HS-27A (cell line): ENCODE measurements at regions not wholly inside any gene's neighbourhood (a gene's known extent, or its start where the extent isn't known, plus 50 kb on each side); places are given as distances from the start of the nearest gene placed in this dataset.
"Not testable (repeated sequence)": the region's sequence is repeated elsewhere in the genome, so short reads cannot be mapped to it uniquely, and the experiment has no call there.

Experiments used
- DNase-seq: peaks from one replicate; pipeline ENCODE4 v3.0.0-alpha.2; 2012; ENCODE audit warnings: low read depth, missing footprints

DNA sequence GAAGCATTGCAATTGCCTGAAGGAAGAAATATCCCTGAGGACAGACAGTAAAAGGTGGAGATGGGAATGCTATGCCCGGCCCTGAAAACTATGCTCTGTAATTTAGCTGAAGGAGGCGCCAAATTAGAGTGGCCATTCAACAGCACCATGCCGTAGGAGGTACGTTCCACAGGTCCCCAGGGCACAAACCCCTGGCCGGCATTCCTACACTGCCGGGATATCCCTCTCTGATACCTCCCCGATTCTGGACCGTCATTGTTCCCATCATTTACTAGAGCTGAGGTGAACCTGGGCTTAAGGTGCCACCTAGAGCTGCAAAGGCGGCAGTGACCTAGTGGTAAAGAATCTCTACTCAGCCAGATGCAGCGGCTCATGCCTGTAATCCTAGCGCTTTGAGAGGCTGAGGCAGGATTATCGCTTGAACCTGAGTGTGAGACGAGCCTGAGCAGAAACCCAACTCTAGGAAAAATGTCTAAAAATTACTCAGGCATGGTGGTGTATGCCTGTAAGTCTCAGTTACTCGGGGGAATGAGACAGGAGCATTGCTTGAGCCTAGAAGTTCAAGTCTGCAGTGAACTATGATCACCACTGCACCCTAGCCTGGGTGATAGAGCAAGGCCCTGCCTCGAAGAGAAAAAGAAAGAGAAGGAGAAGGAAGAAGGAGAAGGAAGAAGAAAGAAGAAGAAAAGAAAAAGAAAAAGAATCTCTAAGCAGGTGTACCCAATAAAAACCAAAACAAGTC lies 53.0 kb upstream of the TNKS2 start:
- DNase-seq = no peak

DNA sequence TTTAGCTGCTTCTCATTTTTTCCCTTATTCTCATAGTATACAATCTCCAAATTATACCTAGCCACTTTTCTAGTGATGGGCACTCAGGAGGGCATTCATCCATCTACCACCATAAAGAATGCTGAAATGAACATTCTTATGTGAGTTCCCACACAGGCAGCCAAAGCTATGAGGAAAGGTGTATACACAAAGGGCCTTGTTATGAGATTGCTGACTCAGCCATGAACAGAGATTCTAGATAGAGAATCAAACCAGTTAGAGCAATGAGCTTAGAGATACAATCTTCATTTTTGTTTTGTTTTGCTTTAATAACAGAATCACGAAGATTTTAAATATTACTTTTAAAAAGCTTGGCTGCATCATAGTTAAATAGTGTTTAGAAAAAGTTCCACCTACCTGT lies 54.8 kb upstream of the TNKS2 start:
- no peak for DNase-seq

DNA sequence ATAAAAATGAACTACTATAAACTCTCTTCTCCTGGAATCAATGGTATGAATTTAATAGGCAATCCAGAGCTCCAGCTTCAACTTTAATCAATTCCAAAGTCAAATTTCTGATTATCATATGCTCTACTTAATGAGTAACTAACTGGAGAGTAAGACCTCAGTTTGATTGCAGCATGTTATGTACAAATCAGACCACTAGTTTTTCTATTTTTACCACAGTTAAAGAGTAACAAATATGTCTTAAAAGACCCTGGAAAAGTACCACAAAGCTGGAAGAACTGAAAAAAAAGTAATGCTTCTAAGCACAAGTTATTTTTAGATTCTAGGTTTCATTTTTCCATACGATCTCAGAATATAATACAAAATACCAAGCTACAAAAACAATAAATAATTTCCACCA lies 56.0 kb upstream of the TNKS2 start:
- DNase-seq = no peak

DNA sequence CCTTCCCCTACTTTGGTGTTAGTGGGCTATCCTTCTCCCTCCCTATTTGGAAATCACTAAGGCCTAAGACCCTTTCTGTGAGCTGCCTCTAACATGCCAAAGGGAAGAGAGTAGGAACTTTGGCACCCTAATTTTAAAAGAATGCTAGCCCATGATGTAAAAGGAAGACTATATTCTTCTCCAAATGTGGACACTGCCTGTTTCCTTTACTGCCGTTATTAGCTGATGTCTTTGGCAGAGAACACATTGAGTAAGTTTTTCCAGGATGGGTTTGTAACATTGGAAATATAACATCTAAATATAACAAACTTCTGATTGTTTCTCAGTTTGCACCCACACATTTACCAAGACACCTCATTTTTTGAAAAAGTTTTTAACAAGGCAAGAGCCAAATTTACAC lies 56.9 kb upstream of the TNKS2 start:
- no peak for DNase-seq

DNA sequence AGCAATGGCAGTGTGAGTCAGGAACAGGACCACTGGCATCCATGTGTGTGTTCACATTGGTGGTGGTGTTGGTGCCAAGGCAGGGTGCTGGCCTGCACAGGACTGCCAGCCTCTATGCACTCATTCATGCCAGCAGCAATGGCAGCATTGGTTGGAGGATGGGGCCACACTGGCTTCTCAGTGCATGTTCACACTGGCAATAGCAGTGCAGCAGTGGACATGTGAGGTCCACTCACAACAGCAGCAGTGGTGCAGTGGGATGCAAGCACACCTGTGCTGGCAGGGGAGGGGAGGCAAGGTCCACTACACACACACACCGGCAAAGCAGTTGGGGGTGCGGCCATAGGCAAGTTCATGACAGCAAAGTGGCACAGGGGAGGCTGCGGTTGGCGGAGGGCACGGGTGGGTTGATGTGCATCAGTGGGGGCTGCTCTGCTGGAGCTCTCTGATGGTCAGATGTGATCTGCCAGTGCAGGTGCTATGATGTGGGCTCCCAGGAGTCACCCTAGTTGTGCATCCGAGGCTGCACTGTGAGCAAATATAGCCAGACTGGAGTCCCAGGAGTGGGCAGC lies 57.8 kb upstream of the TNKS2 start:
- no peak for DNase-seq

DNA sequence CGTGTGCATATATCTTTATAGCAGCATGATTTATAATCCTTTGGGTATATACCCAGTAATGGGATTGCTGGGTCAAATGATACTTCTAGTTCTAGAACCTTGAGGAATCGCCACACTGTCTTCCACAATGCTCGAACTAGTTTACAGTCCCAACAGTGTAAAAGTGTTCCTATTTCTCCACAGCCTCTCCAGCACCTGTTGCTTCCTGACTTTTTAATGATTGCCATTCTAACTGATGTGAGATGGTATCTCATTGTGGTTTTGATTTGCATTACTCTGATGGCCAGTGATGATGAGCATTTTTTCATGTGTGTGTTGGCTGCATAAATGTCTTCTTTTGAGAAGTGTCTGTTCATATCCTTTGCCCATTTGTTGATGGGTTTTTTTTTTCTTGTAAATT lies 66.0 kb upstream of the TNKS2 start:
- DNase-seq = not testable (repeated sequence)

DNA sequence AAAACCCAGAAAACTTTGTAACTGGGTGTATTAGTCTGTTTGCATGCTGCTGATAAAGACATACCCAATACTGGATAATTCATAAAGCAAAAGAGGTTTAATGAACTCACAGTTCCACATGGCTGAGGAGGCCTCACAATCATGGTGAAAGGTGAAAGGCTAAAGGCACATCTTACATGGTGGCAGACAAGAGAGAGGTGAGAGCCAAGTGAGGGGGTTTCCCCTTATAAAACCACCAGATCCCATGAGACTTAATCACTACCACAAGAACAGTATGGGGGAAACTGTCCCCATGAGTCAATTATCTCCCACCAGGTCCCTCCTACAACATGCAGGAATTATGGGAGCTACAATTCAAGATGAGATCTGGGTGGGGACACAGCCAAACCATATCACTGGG lies 68.9 kb upstream of the TNKS2 start:
- not testable (repeated sequence) for DNase-seq

DNA sequence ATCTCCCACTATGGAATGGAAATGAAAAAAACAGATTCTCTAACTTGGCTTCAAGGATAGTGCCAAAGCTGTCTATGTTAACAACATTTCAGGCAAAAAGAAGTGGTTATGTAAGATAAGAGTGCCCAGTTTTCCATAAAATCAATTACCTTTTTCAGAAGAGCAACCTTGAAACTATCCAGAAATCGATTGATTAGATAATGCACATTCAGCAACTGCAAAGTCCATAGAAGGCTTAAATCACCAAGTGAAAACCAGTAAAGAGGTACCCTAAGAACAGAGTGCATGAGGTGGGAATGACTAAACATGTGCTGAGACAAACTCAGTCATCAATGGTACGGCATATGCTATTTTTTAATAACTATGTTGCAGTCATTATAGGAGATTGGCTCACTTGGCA lies 71.9 kb upstream of the TNKS2 start:
- no peak for DNase-seq

DNA sequence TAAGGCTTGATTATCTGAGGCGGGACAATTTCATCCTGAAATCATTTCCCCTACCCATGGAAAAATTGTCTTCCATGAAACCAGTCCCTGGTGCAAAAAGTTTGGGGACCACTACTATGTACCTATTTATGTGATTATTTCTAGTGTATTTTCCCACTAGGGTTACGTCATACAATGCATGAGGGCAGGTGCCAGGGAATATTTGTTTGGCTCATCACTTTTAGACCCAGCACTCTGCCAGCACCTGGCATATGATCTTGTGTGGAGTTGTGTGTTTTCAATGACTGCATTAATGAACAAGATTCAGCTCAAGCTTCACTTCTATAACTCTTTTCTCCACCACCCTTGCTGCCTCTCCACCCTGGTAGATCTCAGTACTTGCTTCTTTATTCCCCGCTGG lies 73.3 kb upstream of the TNKS2 start:
- DNase-seq = no peak

DNA sequence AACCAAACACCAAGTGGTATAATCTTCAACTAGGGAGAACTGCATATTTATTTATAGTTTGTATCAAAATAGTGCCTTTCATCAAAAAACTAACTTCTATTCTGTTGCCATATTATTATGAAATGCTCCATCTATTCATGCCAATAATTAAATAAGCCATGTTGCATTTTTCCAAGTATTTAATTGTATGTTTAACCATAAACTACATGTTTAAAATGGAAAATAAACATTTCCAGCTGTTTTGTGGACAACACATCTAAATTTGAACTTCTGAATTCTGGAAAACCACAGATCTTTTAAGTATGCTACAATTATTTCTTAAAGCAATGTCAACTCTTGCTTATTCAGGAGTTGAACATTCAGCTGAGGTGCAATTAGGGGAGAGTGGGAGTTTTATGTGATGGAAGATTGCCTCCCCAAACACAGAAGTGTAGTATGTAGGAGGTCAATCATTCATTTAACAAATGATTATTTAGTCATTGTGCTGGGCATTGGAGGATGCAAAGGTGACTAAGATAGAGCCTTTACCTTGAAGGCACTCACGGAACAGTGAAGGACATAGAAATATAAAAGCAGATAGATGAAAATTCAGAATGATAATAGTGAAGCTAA lies 80.7 kb upstream of the PPP1R3C start:
- DNase-seq = no peak

DNA sequence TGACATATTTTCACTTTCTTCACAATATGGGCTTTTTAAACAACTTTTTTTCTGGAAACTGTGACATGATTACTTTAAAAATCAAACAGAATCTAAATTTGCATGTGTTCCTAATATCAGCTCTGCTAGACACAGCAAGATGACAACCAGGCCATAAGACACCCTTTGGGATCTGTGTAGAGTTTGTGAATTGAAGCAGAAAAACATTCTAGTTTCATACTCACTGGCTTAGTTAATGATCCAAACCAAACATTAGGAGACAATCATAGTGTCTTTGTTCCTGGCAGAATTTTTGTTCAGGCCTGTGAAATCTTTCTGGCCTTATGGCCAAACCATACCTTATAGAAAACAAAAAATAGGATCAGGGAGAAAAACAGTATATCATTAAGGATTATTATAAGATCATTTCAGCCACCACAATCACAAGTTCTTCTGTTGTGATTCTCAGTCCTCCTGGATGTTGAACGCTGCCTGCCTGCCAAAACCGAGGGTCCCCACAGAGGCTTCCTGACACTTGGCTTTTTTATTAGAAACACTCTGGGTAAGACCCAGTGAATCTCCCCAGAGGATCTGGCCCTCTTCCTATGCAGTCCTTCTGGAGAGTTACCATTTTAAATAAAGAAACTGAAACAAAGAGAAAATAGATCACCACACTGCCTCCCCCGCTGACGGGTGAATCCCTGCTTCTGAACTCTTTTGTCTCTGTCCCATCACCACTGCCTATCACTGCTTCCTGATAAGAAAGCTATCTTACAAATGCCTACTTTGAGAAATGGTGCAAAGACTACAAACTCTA lies 79.2 kb upstream of the PPP1R3C start:
- DNase-seq = no peak

DNA sequence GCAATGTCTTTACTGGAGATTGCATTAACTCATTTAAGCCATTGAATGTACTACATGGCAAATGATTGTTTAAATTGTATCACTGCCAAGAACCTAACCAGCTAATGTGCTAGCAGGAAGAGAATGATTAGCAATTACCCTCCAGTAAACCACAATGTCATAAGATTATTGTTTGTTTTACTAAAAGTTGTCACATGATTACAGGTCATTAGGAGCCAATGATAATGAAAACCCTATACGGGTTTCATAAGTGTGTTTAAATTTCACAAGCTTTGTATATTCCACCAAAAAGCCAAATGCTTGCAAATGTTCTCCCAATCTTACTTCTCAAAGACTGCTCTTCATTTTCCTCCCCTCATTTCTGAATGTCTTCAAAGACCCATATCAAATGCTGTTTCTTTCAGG lies 76.5 kb upstream of the PPP1R3C start:
- no peak for DNase-seq

DNA sequence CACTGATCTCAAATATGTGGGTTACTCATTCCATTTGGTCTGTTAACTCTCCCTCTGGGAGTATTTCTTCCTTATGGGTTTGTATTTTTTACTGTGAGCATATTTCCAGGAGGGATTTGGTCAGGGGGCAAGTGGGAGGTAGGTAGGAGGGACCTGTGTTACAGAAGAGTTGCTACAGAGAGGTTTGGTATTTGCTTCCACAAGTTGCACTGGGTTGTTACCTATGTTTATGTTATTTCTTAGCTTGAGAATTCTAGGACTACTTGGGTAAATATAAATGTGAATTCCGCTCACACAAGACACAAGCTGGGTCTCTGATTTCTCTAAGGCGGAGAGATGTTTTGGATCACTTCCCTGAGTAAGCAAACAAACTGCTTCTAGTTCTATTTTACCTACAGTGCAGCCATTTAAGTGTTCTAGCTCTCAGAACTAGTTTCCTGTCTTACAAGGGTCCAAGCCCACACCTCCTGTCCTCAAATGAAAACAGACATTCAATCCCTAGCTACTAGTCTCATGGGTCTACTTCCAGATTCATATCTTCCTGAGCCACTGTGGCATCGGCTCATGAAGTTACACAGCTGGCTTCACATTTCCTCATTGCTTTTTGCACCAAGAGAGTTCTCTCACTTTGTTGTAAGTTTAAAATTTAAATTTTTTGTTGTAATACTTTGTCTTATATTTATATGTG lies 75.4 kb upstream of the PPP1R3C start:
- no peak for DNase-seq

DNA sequence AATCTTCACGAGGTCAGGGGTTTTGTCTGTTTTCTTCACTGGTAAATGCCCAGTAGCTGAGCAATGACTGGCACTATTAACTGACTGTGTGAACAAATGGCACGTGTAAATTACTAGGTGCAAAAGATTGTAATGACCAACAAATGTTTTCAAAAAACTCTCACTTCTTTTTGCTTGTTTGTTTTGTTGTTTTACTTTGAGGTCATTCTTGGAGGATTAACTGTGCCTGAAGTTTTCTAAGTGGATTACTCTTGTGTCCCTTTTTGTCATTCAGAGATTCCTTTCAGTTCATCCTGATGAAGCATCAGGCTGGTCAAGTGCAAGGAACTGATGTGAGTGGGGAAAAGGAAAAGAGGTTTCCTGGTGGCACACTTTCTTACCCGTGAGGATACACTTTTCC lies 74.4 kb upstream of the PPP1R3C start:
- DNase-seq = no peak

DNA sequence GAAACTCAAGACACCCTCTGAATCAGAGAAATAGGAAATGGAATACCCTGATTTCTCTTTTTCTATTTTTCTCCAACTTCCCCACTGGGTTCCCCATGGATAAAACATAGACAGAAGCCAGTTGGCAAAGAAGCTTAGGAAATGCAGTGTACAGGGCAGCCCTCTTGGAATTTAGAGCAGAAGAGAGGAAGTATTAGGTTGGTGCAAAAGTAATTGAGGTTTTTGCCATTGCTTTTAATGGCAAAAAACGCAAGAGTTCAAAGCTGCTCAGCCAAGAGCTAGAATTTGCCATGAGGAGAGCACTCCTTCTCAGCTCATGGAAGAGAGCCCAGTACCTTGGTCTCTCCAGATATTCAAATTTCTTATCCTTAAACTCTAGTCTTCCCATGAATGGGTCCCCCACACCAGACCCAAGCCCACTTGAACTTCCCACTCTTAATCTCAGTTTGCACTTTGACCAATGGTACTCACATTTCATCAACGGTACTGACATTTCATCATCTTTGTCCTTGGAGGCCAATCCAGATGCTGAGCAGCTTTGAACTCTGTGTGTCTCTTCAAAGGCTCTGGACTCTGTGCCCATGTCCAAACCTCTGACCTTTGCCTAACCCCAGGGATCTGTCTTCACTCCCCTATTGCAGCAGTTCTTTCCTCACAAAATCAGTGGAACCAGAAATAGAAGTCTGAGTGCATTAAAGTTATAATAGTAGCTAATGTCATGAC lies 73.2 kb upstream of the PPP1R3C start:
- no peak for DNase-seq

DNA sequence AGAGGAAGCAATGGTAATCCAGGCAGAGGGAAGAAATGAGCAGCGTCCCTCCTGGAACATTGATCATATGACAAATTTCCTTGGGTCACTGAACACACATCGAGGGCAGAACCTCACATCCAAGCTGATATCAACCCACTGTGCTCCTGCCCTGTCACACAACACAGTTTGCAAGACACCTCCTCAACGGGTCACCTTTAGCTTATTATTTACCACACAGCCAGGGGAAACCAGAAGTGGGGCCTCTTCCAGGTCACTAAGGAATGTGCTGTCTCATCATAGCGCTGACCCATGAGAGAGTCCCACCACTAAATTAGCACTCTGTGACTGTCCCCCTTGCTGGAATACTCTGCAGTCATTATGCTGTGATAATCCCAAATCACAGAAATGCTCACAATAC lies 69.7 kb upstream of the PPP1R3C start:
- DNase-seq = no peak

DNA sequence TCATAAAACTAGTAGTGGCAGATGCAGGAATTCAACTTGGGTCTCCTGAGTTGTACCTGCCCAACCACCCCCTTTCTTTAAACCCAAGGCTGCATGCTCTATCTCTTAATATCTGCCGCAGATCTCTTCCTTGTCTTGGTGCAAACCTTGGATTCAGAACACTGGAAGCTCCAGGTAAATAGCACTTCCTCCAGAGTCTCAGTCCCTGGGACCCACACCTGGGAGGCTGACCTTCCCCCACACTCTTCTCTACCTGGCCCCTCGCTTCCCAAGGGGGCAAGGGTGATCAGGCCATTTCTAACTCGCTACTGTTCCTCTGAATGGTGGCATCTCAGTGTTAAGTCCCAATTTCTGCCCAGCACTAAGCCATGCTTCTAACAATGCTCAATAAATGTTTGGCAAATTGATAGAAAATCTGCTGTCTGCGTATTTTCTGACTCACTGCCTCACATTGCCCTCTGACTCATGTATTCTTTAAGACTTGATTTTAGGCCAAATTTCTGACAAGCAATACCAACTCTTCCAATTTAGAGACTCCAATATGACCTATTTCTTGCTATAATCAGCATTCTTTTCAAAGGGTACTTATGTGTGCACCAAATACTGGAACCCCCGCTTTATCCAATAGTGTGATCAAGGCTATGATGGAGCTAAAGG lies 68.0 kb upstream of the PPP1R3C start:
- no peak for DNase-seq

DNA sequence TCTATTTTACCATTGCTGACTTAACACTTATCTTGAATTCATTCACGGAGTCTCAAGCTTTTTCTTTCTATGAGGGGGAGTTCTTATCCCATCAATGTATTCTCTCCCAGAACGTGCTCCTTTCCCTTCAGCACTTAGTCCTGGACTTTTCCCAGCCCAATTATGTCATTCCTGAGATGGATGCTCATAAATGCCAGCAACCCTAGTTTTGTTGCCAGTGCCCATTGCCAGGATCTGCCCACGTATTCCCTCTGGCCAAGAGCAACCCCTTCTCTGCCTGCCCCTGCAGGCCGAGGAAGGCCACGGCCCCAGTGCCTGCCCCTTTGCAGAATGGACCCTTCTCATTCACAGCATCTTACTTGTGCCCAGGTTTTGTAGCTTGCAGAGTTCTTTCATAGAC lies 67.4 kb upstream of the PPP1R3C start:
- DNase-seq = no peak

DNA sequence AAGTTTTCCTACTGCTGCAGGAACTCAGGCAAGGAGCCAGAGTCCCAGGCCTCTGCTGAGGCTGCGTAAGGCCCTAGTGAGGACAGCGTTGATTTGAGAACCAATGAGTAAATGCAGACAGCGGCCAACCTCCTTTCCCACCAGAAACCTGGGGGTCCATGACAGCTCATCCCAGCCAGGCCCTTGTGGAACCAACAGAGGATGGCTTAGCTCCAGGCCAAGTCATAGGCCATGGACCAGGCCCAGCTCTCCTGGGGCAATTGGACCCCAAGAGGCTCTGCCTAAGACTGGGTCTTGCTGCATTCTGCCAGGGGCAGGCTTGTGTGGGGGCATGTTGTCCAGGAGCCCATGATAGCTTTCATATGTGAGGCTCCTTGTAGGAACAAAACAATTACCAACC lies 65.4 kb upstream of the PPP1R3C start:
- DNase-seq = no peak

DNA sequence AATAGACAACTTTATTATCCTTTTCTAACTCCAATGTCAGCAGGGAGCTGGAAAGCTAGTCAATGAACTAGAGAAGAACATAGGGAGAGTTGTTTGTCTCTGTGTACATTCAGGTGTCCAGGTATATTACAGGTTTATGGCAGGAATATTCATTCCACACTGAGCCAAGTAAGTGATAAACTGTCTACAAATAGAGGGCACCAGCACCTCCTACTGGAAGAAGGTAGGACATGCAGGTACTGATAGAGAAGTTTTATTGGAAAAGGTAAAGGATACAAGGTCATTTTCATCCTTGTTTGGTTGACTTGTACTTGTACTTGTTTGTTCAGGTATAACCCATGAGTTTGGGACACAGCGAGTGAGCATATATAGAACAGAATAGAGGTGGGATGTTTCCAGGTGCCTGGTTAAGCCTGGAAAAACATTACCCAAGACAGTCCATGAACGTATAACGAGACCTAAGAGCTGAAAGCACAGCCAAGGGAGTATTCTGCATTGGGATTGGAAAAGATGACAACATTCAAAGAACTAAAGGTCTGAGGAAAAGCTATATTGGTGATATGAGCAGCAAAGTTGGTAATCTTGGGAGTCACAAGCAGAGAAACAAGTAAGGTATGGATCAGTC lies 61.4 kb upstream of the PPP1R3C start:
- DNase-seq = no peak

DNA sequence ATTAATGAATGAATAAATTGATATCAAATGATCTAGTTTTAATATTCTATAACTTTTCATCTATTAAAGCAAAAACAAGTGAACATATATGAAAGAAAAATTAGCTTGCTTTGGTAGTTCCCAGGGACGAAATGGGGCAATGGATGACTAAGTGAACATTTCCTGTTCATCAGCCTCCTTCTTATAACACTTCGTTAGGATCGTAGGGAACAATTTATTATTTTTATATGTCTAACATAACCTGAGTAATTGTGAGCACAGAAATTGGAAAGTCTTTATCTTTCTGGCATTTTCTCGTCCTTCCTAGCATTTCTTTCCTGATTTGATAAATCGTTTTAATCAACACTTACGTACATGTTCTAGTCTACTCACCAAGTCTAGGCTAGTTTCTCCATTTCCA lies 59.1 kb upstream of the PPP1R3C start:
- DNase-seq = no peak
